Left lung (tissue), 4 donors: ENCODE measurements at regions not wholly inside any gene's neighbourhood (a gene's known extent, or its start where the extent isn't known, plus 50 kb on each side); places are given as distances from the start of the nearest gene placed in this dataset.

Experiments
- ATAC-seq: fragments of 200-7000 bp; cut with Tn5 transposase; one replicate; pipeline ENCODE4 v1.9.1; 2020; ENCODE audit warnings: moderate library complexity
- DNase-seq, 4 donors: peaks; one replicate each; pipeline ENCODE4 v3.0.0-alpha.2; 2013 to 2020
- H3K27ac ChIP-seq, 2 donors: fragments of 200-600 bp; sonication (generic) in 1 of 2; one replicate each; pipeline versions ENCODE4 v1.5.0 to v1.8.0; 2020 to 2021
- H3K27me3 ChIP-seq, 2 donors: fragments of 200-600 bp; sonication (generic) in 1 of 2; one replicate each; pipeline versions ENCODE4 v1.5.0 to v1.8.0; 2020 to 2021
- H3K36me3 ChIP-seq, 2 donors: fragments of 200-600 bp; sonication (generic) in 1 of 2; one replicate each; pipeline versions ENCODE4 v1.5.0 to v1.8.0; 2020 to 2021
- H3K4me1 ChIP-seq, 2 donors: fragments of 200-600 bp; one replicate each; pipeline ENCODE4 v1.8.0; 2021
- H3K4me3 ChIP-seq, 2 donors: fragments of 200-600 bp; sonication (generic) in 1 of 2; one replicate each; pipeline versions ENCODE4 v1.5.0 to v1.8.0; 2020 to 2021; ENCODE audit warnings: mild to moderate bottlenecking in 1 of 2
- H3K9me3 ChIP-seq, 2 donors: fragments of 200-600 bp; sonication (generic) in 1 of 2; one replicate each; pipeline versions ENCODE4 v1.5.0 to v1.8.0; 2020 to 2021
- intact Hi-C, 2 donors: fragments of 100-400 bp; cut with DNase I; formaldehyde crosslinking; loops; one replicate each; pipeline versions ENCODE4 v1.11.2 to v1.14.2; 2022
- TF ChIP-seq, protein P1 (sequence below), 2 donors: fragments of 200-600 bp; sonication (generic) in 1 of 2; IDR thresholded peaks; one replicate each; pipeline versions ENCODE4 v1.5.0 to v1.8.0; 2021; ENCODE audit warnings: antibody characterized with exemption in 2 of 2
- donor health status: DM: no; HTN: yes; CAD: no.
- donor health status: DM: no; HTN: no; CAD: no.

DNA sequence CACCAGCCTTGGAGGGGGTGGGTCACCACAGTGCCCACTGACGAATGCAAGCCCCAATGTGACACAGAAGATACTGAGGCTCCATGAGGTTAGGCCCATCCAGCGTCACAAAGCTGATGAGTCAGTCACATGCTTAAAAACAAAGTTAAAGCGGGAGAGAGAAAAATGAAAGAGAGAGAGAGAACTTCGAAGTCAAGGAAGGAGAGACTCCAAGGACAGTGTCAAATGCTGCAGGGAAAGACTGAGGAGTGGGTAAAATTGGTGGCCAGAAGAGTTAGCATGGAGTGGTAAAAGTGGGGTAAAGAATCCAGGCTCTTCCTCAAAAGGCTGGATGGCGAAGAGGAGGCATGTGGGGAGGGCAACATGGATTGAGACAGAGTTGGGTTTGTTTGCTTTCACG, 201.9 kb upstream of the CCDC150 start:
- TF ChIP-seq, protein P1, sequence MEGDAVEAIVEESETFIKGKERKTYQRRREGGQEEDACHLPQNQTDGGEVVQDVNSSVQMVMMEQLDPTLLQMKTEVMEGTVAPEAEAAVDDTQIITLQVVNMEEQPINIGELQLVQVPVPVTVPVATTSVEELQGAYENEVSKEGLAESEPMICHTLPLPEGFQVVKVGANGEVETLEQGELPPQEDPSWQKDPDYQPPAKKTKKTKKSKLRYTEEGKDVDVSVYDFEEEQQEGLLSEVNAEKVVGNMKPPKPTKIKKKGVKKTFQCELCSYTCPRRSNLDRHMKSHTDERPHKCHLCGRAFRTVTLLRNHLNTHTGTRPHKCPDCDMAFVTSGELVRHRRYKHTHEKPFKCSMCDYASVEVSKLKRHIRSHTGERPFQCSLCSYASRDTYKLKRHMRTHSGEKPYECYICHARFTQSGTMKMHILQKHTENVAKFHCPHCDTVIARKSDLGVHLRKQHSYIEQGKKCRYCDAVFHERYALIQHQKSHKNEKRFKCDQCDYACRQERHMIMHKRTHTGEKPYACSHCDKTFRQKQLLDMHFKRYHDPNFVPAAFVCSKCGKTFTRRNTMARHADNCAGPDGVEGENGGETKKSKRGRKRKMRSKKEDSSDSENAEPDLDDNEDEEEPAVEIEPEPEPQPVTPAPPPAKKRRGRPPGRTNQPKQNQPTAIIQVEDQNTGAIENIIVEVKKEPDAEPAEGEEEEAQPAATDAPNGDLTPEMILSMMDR (IDR thresholded peaks at IDR 0.05) = no peak
- intact Hi-C loops = no loop called here
- no peaks in the 10 kb centered on the region for H3K9me3 ChIP-seq

DNA sequence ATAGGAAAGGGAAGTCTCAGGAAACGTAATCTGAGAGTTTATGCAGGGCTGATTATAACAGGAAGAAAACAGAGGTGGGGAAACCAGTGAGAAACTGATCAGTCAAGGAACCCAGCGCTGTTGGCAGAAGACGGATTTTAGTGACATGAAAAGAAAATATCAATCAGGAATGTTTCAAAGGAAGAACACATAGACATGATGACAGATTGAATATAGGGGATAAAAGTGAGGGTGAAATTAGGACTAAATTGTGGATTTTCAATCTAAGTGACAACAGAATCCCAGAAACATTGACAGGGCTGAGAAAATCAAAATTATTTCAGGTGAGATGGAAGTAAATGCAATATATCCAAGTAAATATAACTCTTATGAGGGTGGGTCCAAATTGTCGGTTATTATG, 199.8 kb upstream of the CCDC150 start:
- Histone ChIP-seq H3K27ac (no peak overlapping the region), H3K4me3 (no peak overlapping the region), H3K9me3 (no peaks in the 10 kb centered on the region), H3K36me3 (no peaks in the 10 kb centered on the region), H3K4me1 (no peaks in the 10 kb centered on the region), H3K27me3 (no peaks in the 10 kb centered on the region)
- TF ChIP-seq, protein P1 (IDR thresholded peaks at IDR 0.05) = no peak
- intact Hi-C loops = no loop called here
- DNase-seq (no peak), ATAC-seq (no peak)

More for the DNA sequence above, 201.9 kb upstream of the CCDC150 start:
- DNase-seq (no peak), ATAC-seq (no peak)
- Histone ChIP-seq H3K36me3 (no peaks in the 10 kb centered on the region), H3K27ac (no peak overlapping the region), H3K27me3 (no peaks in the 10 kb centered on the region), H3K4me3 (no peak overlapping the region), H3K4me1 (no peaks in the 10 kb centered on the region)

DNA sequence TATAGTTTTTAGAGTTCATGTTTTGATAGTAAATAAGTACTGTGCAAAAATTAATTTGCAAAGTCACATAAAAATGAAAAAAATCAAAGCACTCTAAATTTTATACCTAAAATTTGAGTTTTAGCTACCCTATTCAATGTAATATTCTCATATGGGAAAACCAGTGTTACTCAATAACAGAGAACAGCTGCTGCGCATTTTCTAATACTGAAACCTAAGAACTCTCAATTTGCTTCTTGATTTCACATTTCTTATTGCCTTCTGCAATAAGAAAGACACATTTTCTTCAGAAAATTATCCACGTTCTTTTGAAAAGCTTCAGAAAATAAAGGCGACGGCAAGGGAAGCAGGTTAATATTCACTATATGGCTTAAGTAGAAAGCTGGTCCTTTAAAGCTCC, 199.1 kb upstream of the CCDC150 start:
- Histone ChIP-seq H3K9me3 (no peaks in the 10 kb centered on the region), H3K4me3 (no peak overlapping the region), H3K27me3 (no peaks in the 10 kb centered on the region), H3K4me1 (no peaks in the 10 kb centered on the region), H3K27ac (no peak overlapping the region), H3K36me3 (no peaks in the 10 kb centered on the region)
- ATAC-seq (no peak), DNase-seq (peak in 1 of 4 donors; percentile 10)
- intact Hi-C loops = no loop called here
- TF ChIP-seq, protein P1 (IDR thresholded peaks at IDR 0.05) = no peak

DNA sequence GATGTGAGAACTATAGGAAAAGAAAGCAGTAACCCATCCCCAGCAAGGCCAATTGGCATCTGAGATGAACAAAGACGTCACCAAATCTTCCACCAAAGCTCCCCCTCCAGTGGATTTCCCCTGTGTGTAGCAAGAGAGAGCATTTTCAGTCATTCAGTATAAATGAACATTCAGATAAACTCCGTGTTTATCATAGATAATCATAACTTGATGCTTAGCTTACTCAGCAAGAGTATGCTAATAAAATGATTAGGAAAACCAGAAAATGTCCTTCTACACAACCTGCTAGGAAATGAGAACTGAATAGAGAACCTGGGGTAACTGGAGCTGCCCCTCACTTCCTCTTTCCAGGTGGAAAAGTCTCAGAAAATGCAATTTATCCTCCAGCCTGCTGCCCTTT, 198.0 kb upstream of the CCDC150 start:
- H3K4me1 ChIP-seq = no peaks in the 10 kb centered on the region
- no peaks in the 10 kb centered on the region for H3K9me3 ChIP-seq
- TF ChIP-seq, protein P1 (IDR thresholded peaks at IDR 0.05) = no peak
- H3K36me3 ChIP-seq = no peaks in the 10 kb centered on the region
- H3K27me3 ChIP-seq = no peaks in the 10 kb centered on the region
- H3K27ac ChIP-seq = no peak overlapping the region
- intact Hi-C loops = no loop called here
- DNase-seq (no peak), ATAC-seq (no peak)
- H3K4me3 ChIP-seq = no peak overlapping the region

DNA sequence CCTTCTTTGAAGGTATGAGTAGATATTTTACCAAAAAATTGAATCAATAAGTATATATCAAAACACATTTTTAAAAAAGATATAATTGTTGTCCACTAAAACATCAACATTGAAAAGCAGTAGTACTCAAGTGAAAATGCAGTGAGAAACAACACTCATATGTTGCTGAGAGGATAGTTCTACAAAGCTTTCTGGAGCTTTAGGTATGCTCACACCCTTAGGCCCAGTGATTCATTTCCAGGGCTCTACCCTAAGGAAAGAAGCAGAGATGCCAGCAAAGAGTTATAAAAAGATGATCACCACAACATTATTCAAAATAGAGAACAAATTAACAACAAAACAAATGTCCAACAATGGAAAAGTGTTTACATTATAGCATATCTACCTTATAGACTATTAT, 197.3 kb upstream of the CCDC150 start:
- Histone ChIP-seq H3K4me3 (no peak overlapping the region), H3K27ac (no peak overlapping the region), H3K27me3 (no peaks in the 10 kb centered on the region), H3K9me3 (no peaks in the 10 kb centered on the region), H3K36me3 (no peaks in the 10 kb centered on the region), H3K4me1 (no peaks in the 10 kb centered on the region)
- no peak for DNase-seq
- ATAC-seq = no peak
- TF ChIP-seq, protein P1 (IDR thresholded peaks at IDR 0.05) = no peak
- intact Hi-C loops = no loop called here
